Suprapubic skin (tissue), 4 donors: ENCODE measurements at regions not wholly inside any gene's neighbourhood (a gene's known extent, or its start where the extent isn't known, plus 50 kb on each side); places are given as distances from the start of the nearest gene placed in this dataset.

Experiments used
- EP300 ChIP-seq: sonication (generic); formaldehyde crosslinking; IDR thresholded peaks from one replicate; pipeline ENCODE4 v1.6.1; 2017; ENCODE audit warnings: antibody characterized with exemption
- POLR2A ChIP-seq, 2 donors: fragments of 450-650 bp; IDR thresholded peaks; one replicate each; pipeline ENCODE4 v1.6.1; 2017; ENCODE audit warnings: antibody characterized with exemption in 2 of 2, mild to moderate bottlenecking in 2 of 2, moderate library complexity in 2 of 2
- POLR2AphosphoS5 ChIP-seq, 3 donors: sonication (generic); formaldehyde crosslinking; IDR thresholded peaks; one replicate each; pipeline ENCODE4 v1.6.1; 2017; ENCODE audit warnings: antibody characterized with exemption in 3 of 3
- TF ChIP-seq, protein P1 (sequence below), 2 donors: fragments of 200-600 bp in 1 of 2; fragments of 450-650 bp in 1 of 2; sonication (generic) in 1 of 2; IDR thresholded peaks; one replicate each; pipeline ENCODE4 v1.5.1; 2016 to 2019; ENCODE audit warnings: antibody characterized with exemption in 2 of 2, mild to moderate bottlenecking in 1 of 2, moderate library complexity in 1 of 2

DNA sequence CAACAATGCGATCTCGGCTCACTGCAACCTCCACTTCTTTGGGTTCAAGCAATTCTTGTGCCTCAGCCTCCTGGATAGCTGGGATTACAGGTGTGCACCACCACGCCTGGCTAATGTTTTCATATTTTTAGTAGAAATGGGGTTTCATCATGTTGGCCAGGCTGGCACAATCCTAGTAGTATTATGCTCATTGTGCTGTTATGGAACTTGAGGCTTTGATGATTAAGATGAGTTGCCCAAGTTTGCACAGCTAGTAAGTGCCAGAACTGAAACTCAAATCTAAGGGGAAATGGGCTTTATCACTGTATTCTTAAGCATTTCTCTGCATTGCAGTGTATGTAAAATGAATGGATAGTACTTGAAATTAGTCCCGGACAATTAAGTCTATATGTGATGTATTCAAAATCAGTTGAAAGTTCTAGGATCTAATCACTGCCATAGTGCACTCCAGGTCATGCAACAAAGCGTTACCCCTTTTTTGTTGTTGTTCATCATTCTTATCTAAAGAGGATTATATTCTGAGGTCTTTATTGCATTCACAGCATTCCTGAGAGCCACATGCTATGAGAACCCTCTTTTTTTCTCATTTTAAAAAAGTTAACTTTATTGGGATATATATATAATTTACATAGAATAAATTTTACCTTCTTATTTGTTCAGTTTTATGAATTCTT lies 378.7 kb upstream of the CNTN6 start:
- TF ChIP-seq, protein P1, sequence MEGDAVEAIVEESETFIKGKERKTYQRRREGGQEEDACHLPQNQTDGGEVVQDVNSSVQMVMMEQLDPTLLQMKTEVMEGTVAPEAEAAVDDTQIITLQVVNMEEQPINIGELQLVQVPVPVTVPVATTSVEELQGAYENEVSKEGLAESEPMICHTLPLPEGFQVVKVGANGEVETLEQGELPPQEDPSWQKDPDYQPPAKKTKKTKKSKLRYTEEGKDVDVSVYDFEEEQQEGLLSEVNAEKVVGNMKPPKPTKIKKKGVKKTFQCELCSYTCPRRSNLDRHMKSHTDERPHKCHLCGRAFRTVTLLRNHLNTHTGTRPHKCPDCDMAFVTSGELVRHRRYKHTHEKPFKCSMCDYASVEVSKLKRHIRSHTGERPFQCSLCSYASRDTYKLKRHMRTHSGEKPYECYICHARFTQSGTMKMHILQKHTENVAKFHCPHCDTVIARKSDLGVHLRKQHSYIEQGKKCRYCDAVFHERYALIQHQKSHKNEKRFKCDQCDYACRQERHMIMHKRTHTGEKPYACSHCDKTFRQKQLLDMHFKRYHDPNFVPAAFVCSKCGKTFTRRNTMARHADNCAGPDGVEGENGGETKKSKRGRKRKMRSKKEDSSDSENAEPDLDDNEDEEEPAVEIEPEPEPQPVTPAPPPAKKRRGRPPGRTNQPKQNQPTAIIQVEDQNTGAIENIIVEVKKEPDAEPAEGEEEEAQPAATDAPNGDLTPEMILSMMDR (IDR thresholded peaks at IDR 0.05) = no peak
- TF ChIP-seq EP300 (no peak), POLR2A (IDR thresholded peaks at IDR 0.05) (no peak), POLR2AphosphoS5 (IDR thresholded peaks at IDR 0.05) (no peak)
